HepG2 (cell line): ENCODE measurements at regions not wholly inside any gene's neighbourhood (a gene's known extent, or its start where the extent isn't known, plus 50 kb on each side); places are given as distances from the start of the nearest gene placed in this dataset.

Experiments used
- ATAC-seq: fragments of 200-7000 bp; cut with Tn5 transposase; 3 replicates; pipeline ENCODE4 v1.9.1; 2020; ENCODE audit warnings: mild to moderate bottlenecking, moderate library complexity
- BruUV-seq: library from RNA; stranded (reverse); fragments of 400-500 nt; replicated peaks from 2 replicates; lab custom pipeline; 2021; lab: Mats Ljungman, UMichigan
- CTCF ChIA-PET: fragments of 300-600 bp; formaldehyde crosslinking; extraction: SDS; loops from one replicate; lab custom pipeline; 2021; ENCODE audit warnings: low total read pairs, inconsistent platforms, low intra/inter-chr PET ratio; lab: Yijun Ruan, JAX
- POLR2A ChIA-PET: fragments of 350-600 bp; sonication (Branson Sonifier 250); formaldehyde crosslinking; loops from one replicate; lab custom pipeline; 2020; ENCODE audit warnings: antibody characterized with exemption, inconsistent platforms; lab: Yijun Ruan, JAX
- DNase-seq: peaks from one replicate; pipeline ENCODE4 v3.0.0-alpha.2; 2015; ENCODE audit warnings: low spot score
- FAIRE-seq: peaks from 3 replicates; lab custom pipeline; 2011; peaks lifted over from hg19 to GRCh38; lab: Jason Lieb, UNC
- H2AFZ ChIP-seq: one replicate; pipeline ENCODE4 v1.6.1; 2011; ENCODE audit warnings: low read length, inconsistent platforms
- H3K27ac ChIP-seq: fragments of 300-600 bp; 3 replicates; pipeline ENCODE4 v1.8.0; 2011; ENCODE audit warnings: mixed run types, mild to moderate bottlenecking, mixed read lengths, low read length, inconsistent platforms; ENCODE audit not compliant: insufficient read depth; ENCODE audit errors: extremely low read length
- H3K27me3 ChIP-seq, 2 experiments: fragments of 200-600 bp in 1 of 2; 2 replicates in 1 of 2; 3 replicates in 1 of 2; pipeline versions ENCODE4 v1.6.0 to v1.8.0; 2011; ENCODE audit warnings: low read length in 2 of 2, mild to moderate bottlenecking in 2 of 2, moderate library complexity in 2 of 2, inconsistent platforms in 1 of 2; ENCODE audit not compliant: insufficient read depth in 2 of 2, control insufficient read depth in 1 of 2
- H3K36me3 ChIP-seq, 2 experiments: fragments of 200-600 bp in 1 of 2; replicated peaks in 1 of 2; 2 replicates in 1 of 2; 3 replicates in 1 of 2; pipeline versions ENCODE4 v1.5.1 to v1.8.0; 2011; ENCODE audit warnings: low read length in 2 of 2, inconsistent platforms in 1 of 2; ENCODE audit not compliant: insufficient read depth in 2 of 2, control insufficient read depth in 1 of 2
- H3K4me1 ChIP-seq: 2 replicates; pipeline ENCODE4 v1.5.1; 2012; ENCODE audit warnings: low read length, inconsistent platforms; ENCODE audit not compliant: insufficient read depth
- H3K4me2 ChIP-seq: 2 replicates; pipeline ENCODE4 v1.6.0; 2011; ENCODE audit warnings: low read depth, low read length, inconsistent platforms
- H3K4me3 ChIP-seq, 3 experiments: fragments of 200-600 bp in 1 of 3; sonication (generic), shearing (Covaris generic) in 1 of 3; replicated peaks in 1 of 3; 2 replicates each; pipeline ENCODE4 v1.5.1; 2011 to 2016; ENCODE audit warnings: low read length in 3 of 3, inconsistent platforms in 2 of 3, low read depth in 2 of 3, mild to moderate bottlenecking in 2 of 3, control low read depth in 1 of 3, mixed read lengths in 1 of 3; ENCODE audit not compliant: insufficient read depth in 1 of 3
- H3K79me2 ChIP-seq: one replicate; pipeline ENCODE4 v1.6.1; 2011; ENCODE audit warnings: low read length, inconsistent platforms; ENCODE audit not compliant: insufficient read depth
- H3K9ac ChIP-seq: 2 replicates; pipeline ENCODE4 v1.6.0; 2011; ENCODE audit warnings: mild to moderate bottlenecking, low read depth, low read length, inconsistent platforms; ENCODE audit not compliant: insufficient read depth
- H3K9me3 ChIP-seq: 2 replicates; pipeline ENCODE4 v1.5.1; 2012; ENCODE audit warnings: mild to moderate bottlenecking, low read length
- H4K20me1 ChIP-seq: 2 replicates; pipeline ENCODE4 v1.6.0; 2011; ENCODE audit warnings: inconsistent platforms, mild to moderate bottlenecking, low read length, moderate library complexity; ENCODE audit not compliant: insufficient read depth
- AGO1 ChIP-seq: fragments of 200-400 bp; formaldehyde crosslinking; IDR thresholded peaks from 2 replicates; pipeline ENCODE4 v1.6.1; 2017; ENCODE audit warnings: mild to moderate bottlenecking, low read depth, low read length, moderate library complexity; ENCODE audit not compliant: poor library complexity, severe bottlenecking
- FOXJ3 ChIP-seq: sonication (generic); formaldehyde crosslinking; IDR thresholded peaks from 2 replicates; pipeline ENCODE4 v1.4.0; 2020; ENCODE audit warnings: missing genetic modification reagents, mild to moderate bottlenecking, borderline replicate concordance
- WGBS: methylation state at CpG from one replicate; pipeline ENCODE4 v1.1.6; 2017; ENCODE audit warnings: low lambda C conversion rate; 5-methylcytosine and 5-hydroxymethylcytosine counted together
- in situ Hi-C: cut with HindIII; loops from 2 replicates; pipeline ENCODE4 v1.10.0; 2017; ENCODE audit warnings: low pct_unique_long_range_greater_than_20kb; ENCODE audit not compliant: extremely low pct_ligation_motif_present
- intact Hi-C: fragments of 100-400 bp; cut with micrococcal nuclease; formaldehyde crosslinking; loops from one replicate; pipeline ENCODE4 v1.10.0; 2022; ENCODE audit not compliant: unreplicated experiment
- TF ChIP-seq, protein P1 (sequence below): fragments of 450-650 bp; IDR thresholded peaks from 2 replicates; pipeline ENCODE4 v1.6.1; 2016
- TF ChIP-seq, protein P2 (sequence below): IDR thresholded peaks from 2 replicates; pipeline ENCODE4 v1.6.1; 2012; ENCODE audit warnings: low read depth, low read length, improper control_type of control experiment

DNA sequence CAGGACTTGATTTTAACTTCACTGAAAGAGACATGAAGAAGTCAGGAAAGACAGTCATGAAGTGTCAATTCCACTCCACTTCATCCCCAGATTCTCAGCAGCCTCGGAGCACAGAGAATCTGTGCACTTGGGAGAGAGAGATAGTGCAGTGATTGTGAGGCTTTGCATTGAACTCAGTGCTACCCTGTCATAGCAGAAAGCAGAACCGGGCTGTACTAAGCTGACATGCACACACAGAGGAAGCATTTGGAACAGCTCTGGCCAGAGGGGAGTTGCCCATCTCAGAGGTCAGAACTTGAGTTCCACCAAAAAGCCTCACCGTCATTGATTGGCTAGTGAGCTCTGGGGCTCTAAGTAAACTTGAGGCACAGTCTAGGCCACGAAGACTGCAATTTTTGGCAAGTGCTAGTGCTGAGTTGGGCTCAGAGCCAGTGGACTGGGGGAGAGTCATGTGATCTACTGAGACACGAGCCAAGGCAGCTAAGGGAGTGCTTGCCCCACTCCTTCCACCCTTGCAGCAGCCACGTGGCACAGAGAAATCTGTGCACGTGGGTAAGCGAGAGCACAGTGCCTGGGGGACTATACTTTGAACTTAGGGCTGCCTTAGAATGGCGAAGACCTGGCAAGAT, 810.2 kb upstream of the ADAMTS5 start:
- H3K27me3 ChIP-seq = no peaks in the 10 kb centered on the region; a peak in 1 of 5 replicates
- in situ Hi-C loops (no loop called here), intact Hi-C loops (no loop called here)
- H3K9ac ChIP-seq = no peak overlapping the region
- no TSS peak for BruUV-seq
- no peak overlapping the region for H3K27ac ChIP-seq
- no peak overlapping the region for H2AFZ ChIP-seq
- no peak overlapping the region for H3K4me2 ChIP-seq
- no peaks in the 10 kb centered on the region for H3K4me1 ChIP-seq
- ATAC-seq (no peak), DNase-seq (no peak)
- H3K79me2 ChIP-seq = no peaks in the 10 kb centered on the region
- H3K4me3 ChIP-seq = no peak overlapping the region
- peaks cover 86% of the 10 kb centered on the region for H3K9me3 ChIP-seq
- TF ChIP-seq, protein P1, sequence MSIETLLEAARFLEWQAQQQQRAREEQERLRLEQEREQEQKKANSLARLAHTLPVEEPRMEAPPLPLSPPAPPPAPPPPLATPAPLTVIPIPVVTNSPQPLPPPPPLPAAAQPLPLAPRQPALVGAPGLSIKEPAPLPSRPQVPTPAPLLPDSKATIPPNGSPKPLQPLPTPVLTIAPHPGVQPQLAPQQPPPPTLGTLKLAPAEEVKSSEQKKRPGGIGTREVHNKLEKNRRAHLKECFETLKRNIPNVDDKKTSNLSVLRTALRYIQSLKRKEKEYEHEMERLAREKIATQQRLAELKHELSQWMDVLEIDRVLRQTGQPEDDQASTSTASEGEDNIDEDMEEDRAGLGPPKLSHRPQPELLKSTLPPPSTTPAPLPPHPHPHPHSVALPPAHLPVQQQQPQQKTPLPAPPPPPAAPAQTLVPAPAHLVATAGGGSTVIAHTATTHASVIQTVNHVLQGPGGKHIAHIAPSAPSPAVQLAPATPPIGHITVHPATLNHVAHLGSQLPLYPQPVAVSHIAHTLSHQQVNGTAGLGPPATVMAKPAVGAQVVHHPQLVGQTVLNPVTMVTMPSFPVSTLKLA = peak; percentile 44
- TF ChIP-seq FOXJ3 (CRISPR knock-in tag) = no peak
- TF ChIP-seq, all 625 proteins: peak for 1
- ChIA-PET CTCF (no interaction called here), POLR2A (no interaction called here)
- no peak for FAIRE-seq
- no peaks in the 10 kb centered on the region for H3K36me3 ChIP-seq
- 7% methylated on average over 5 of the region's 9 CpGs for WGBS
- no peaks in the 10 kb centered on the region for H4K20me1 ChIP-seq

DNA sequence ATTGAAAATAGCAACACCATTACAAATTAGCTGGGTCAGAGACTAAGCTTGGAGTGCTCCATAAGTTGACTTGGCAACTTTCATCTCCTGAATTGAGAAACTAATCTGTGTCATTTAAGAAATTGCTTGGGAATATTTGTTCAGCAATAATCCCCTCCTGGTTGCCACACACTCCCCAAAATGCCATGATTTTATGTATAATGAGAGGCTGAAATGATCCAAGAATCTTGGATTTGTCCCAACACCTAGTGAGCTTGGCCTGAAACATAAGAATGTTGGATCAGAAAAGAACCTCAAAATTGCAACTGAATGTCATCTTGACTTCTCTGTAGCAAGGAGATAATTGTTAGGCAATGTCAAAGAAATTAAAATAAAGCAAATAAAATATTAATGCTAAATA, 805.9 kb upstream of the ADAMTS5 start:
- Histone ChIP-seq H3K4me1 (no peaks in the 10 kb centered on the region), H3K9ac (no peak overlapping the region), H3K79me2 (no peaks in the 10 kb centered on the region), H4K20me1 (no peaks in the 10 kb centered on the region), H3K27ac (no peak overlapping the region), H3K4me3 (no peak overlapping the region), H3K4me2 (no peak overlapping the region), H3K36me3 (no peaks in the 10 kb centered on the region), H3K9me3 (peaks cover 78% of the 10 kb centered on the region), H3K27me3 (no peaks in the 10 kb centered on the region; a peak in 1 of 5 replicates), H2AFZ (no peak overlapping the region)
- CTCF ChIA-PET = no interaction called here
- FAIRE-seq (no peak), DNase-seq (no peak), ATAC-seq (no peak)
- intact Hi-C loops (no loop called here), in situ Hi-C loops (no loop called here)
- no TSS peak for BruUV-seq
- TF ChIP-seq, protein P2, sequence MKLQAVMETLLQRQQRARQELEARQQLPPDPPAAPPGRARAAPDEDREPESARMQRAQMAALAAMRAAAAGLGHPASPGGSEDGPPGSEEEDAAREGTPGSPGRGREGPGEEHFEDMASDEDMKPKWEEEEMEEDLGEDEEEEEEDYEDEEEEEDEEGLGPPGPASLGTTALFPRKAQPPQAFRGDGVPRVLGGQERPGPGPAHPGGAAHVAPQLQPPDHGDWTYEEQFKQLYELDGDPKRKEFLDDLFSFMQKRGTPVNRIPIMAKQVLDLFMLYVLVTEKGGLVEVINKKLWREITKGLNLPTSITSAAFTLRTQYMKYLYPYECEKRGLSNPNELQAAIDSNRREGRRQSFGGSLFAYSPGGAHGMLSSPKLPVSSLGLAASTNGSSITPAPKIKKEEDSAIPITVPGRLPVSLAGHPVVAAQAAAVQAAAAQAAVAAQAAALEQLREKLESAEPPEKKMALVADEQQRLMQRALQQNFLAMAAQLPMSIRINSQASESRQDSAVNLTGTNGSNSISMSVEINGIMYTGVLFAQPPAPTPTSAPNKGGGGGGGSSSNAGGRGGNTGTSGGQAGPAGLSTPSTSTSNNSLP = no peak
- no peak for TF ChIP-seq AGO1
- POLR2A ChIA-PET = no interaction called here
